ENCODE measurements at regions not wholly inside any gene's neighbourhood (a gene's known extent, or its start where the extent isn't known, plus 50 kb on each side); places are given as distances from the start of the nearest gene placed in this dataset.

GRCh38 chr1:115429241-115429640, 91.2 kb upstream of the NGF start:
- no peak overlapping the region for H2AK9ac ChIP-seq (replicated peaks; ENCODE audit: low read depth, low read length, poor library complexity)
- H3K27me3 ChIP-seq (ENCODE audit: control insufficient read depth, insufficient read depth, low read length): no peaks in the 10 kb centered on the region
- H3K36me3 ChIP-seq (ENCODE audit: control insufficient read depth, insufficient read depth, low read length): no peaks in the 10 kb centered on the region
- no peak overlapping the region for H3K27ac ChIP-seq (ENCODE audit: insufficient read depth, low read length)
- no peak overlapping the region for H3K4me3 ChIP-seq (ENCODE audit: insufficient read depth, low read depth, low read length)
- H3K23ac ChIP-seq (ENCODE audit: low read depth, low read length): 0 out of 2 replicates have a peak overlapping the region, but pooled peaks have one; percentile 19
- H2BK15ac ChIP-seq (ENCODE audit: low read depth, low read length): peak overlapping the region; percentile 17; the same call in 1 of the 3 replicates
- no peak overlapping the region; the same call in 1 of the 2 replicates for H3K18ac ChIP-seq (ENCODE audit: low read depth, low read length)
- H4K5ac ChIP-seq (ENCODE audit: low read depth, low read length): no peak overlapping the region; the same call in 1 of the 2 replicates
- H3K9me3 ChIP-seq (ENCODE audit: control insufficient read depth, insufficient read depth, low read length): no peaks in the 10 kb centered on the region
- peak overlapping the region in 1 of 2 experiments; percentile 47; a peak in 1 of 4 replicates for H4K8ac ChIP-seq (ENCODE audit: low read depth in 2 of 2, low read length in 2 of 2)
- dilution Hi-C loops (cut with HindIII; ENCODE audit: low sequenced_read_pairs, unreplicated experiment) (no loop called here), in situ Hi-C loops (cut with MboI; ENCODE audit: low sequenced_read_pairs) (no loop called here), intact Hi-C loops (cut with micrococcal nuclease) (no loop called here)
- H3K56ac ChIP-seq (ENCODE audit: extremely low read depth, insufficient read depth, low read length): no peak overlapping the region
- peak overlapping the region; percentile 23 for H2AK5ac ChIP-seq (ENCODE audit: low read depth, low read length)
- H3K79me1 ChIP-seq (ENCODE audit: low read depth in 1 of 2, low read length in 2 of 2): no peaks in the 10 kb centered on the region
- H3K4me1 ChIP-seq (ENCODE audit: control insufficient read depth, insufficient read depth, low read length): peaks cover 17% of the 10 kb centered on the region
- no peak overlapping the region for H2BK5ac ChIP-seq (ENCODE audit: low read depth, low read length, poor library complexity, severe bottlenecking)
- H3K14ac ChIP-seq (replicated peaks; ENCODE audit: low read depth, low read length): peak overlapping the region; percentile 28; the same call in 1 of the 2 replicates
- no peak overlapping the region for H2AFZ ChIP-seq (replicated peaks; ENCODE audit: low read length, poor library complexity)
- peak overlapping the region; percentile 40; the same call in 1 of the 2 replicates for H2BK20ac ChIP-seq (ENCODE audit: low read depth, low read length)
- DNase-seq (peak; percentile 59), ATAC-seq (ENCODE audit: low read depth) (no peak)
- H3K9me1 ChIP-seq (ENCODE audit: insufficient read depth, low read length): peaks cover 30% of the 10 kb centered on the region
- H3K9ac ChIP-seq (ENCODE audit: low read depth, low read length): no peak overlapping the region
- H3K4ac ChIP-seq (ENCODE audit: low read depth, low read length): peak overlapping the region; percentile 24
- no peak overlapping the region for H3K4me2 ChIP-seq (ENCODE audit: low read depth, low read length)
- no CpG with 5 or more reads among the region's 2 CpGs for WGBS, 2 experiments (ENCODE audit: extremely low coverage in 2 of 2, insufficient read length in 1 of 2)
- H4K20me1 ChIP-seq (ENCODE audit: insufficient read depth, low read length): no peaks in the 10 kb centered on the region
- H2BK120ac ChIP-seq (ENCODE audit: low read depth, low read length): peak overlapping the region; percentile 72
- TF ChIP-seq CHD1 (IDR thresholded peaks at IDR 0.05; ENCODE audit: low read depth, low read length) (no peak), POLR2A (IDR thresholded peaks at IDR 0.05; ENCODE audit: low read depth, low read length) (no peak), ELK1 (IDR thresholded peaks at IDR 0.05; ENCODE audit: borderline replicate concordance, low read depth, low read length) (no peak), FOS (IDR thresholded peaks at IDR 0.05; ENCODE audit: low read depth, low read length) (peak; percentile 46; the same call in 1 of the 2 replicates)
- ChIA-PET CTCF (interaction anchor here (1.1 to 1.9 kb wide), 2 partner anchors 41 to 166 kb away, joined by 4 read pairs; no protein-coding TSS in a partner anchor), POLR2A (ENCODE audit: unreplicated experiment) (no interaction called here)
- peak overlapping the region; percentile 12; the same call in 1 of the 2 replicates for H4K91ac ChIP-seq (ENCODE audit: insufficient read depth, low read depth, low read length)
- BruUV-seq (replicated peaks): no TSS peak

Measured in IMR-90 (cell line).